Heart left ventricle (tissue), 13 donors: ENCODE measurements at regions not wholly inside any gene's neighbourhood (a gene's known extent, or its start where the extent isn't known, plus 50 kb on each side); places are given as distances from the start of the nearest gene placed in this dataset.

Experiments
- CTCF ChIP-seq, 12 donors: fragments of 200-600 bp; sonication (generic) in 4 of 12; IDR thresholded peaks; one replicate each; pipeline versions ENCODE4 v1.5.0 to v1.8.0; 2018 to 2022; ENCODE audit warnings: antibody characterized with exemption in 12 of 12, mild to moderate bottlenecking in 5 of 12
- POLR2A ChIP-seq, 2 donors: fragments of 450-650 bp; IDR thresholded peaks; one replicate each; pipeline ENCODE4 v1.6.1; 2017; ENCODE audit warnings: antibody characterized with exemption in 2 of 2, mild to moderate bottlenecking in 2 of 2, moderate library complexity in 2 of 2
- donor health status: ischemic (EF 13 %, LVEDD 7.1; RV severe dilation, severe dysfunction).
- donor health status: DM: no; HTN: yes; CAD: no.
- donor health status: DM: no; HTN: no; CAD: no.
- donor health status: ischemic (EF 25% LVEDD 6.9; RV normal size, moderate dysfunction).
- donor health status: ischemic (EF 25% LVEDD 5.7; RV mildly dilated, moderate dysfunction).
- donor health status: ischemic (EF 35%, LVEDD 5.7; RV mildly dilated, moderate dysfunction).
- donor health status: nonischemic (EF 11% LVEDD 7.7; RV severe dilation, severe dysfunction).
- donor health status: DM: yes; HTN: yes; CAD: no.
- donor health status: PGD.
- donor health status: ischemic (EF 29% LVEDD 5.4; RV normal size, mild dysfunction).
- donor health status: nonischemic (EF 23%, LVEDD 6.1; RV moderate dilation, normal function).

- TF ChIP-seq CTCF (IDR thresholded peaks at IDR 0.05) (no peak), POLR2A (IDR thresholded peaks at IDR 0.05) (no peak)
These were observed 69.1 kb downstream of the PTCHD4 start for GRCh38 chr6:48041894-48042293.
